HEK293 (cell line): ENCODE measurements at regions not wholly inside any gene's neighbourhood (a gene's known extent, or its start where the extent isn't known, plus 50 kb on each side); places are given as distances from the start of the nearest gene placed in this dataset.

Source experiments
- CTCF ChIA-PET: fragments of 350-600 bp; formaldehyde crosslinking; extraction: SDS; loops from one replicate; lab custom pipeline; 2021; ENCODE audit warnings: antibody characterized with exemption; lab: Yijun Ruan, JAX
- POLR2A ChIA-PET: fragments of 300-600 bp; formaldehyde crosslinking; extraction: SDS; loops from one replicate; lab custom pipeline; 2020; ENCODE audit warnings: antibody characterized with exemption, inconsistent platforms; lab: Yijun Ruan, JAX
- H3K27ac ChIP-seq: fragments of 200-500 bp; sonication (Bioruptor generic); 2 replicates; pipeline ENCODE4 v1.5.1; 2014; ENCODE audit warnings: low read depth, low read length, control low read depth, inconsistent platforms; ENCODE audit errors: extremely low read depth
- H3K36me3 ChIP-seq, 2 experiments: fragments of 200-500 bp in 1 of 2; sonication (Bioruptor generic) in 1 of 2; 1 replicate in 1 of 2; 2 replicates in 1 of 2; pipeline ENCODE4 v1.5.1; 2014 to 2017; ENCODE audit warnings: inconsistent platforms in 2 of 2, low read length in 2 of 2; ENCODE audit not compliant: control insufficient read depth in 2 of 2, insufficient read depth in 1 of 2
- H3K4me1 ChIP-seq: fragments of 200-500 bp; sonication (Bioruptor generic); 2 replicates; pipeline ENCODE4 v1.5.1; 2014; ENCODE audit warnings: mild to moderate bottlenecking, low read length, inconsistent platforms; ENCODE audit not compliant: control insufficient read depth, insufficient read depth
- H3K4me3 ChIP-seq: 2 replicates; pipeline ENCODE4 v1.5.1; 2011; ENCODE audit warnings: low read depth, mild to moderate bottlenecking, control low read depth, low read length, moderate library complexity
- H3K9me3 ChIP-seq: fragments of 200-500 bp; sonication (Bioruptor generic); 2 replicates; pipeline ENCODE4 v1.5.1; 2014; ENCODE audit warnings: low read depth, low read length, inconsistent platforms; ENCODE audit not compliant: control insufficient read depth, insufficient read depth
- EGR2 ChIP-seq: fragments of 450-650 bp; formaldehyde crosslinking; IDR thresholded peaks from 2 replicates; pipeline ENCODE4 v1.5.1; 2016; ENCODE audit warnings: low read depth, missing biosample characterization, missing genetic modification characterization
- MEIS1 ChIP-seq: sonication (generic); formaldehyde crosslinking; IDR thresholded peaks from 2 replicates; pipeline ENCODE4 v1.8.1; 2022; ENCODE audit warnings: missing genetic modification reagents, mild to moderate bottlenecking, borderline replicate concordance
- RBAK ChIP-seq: fragments of 450-650 bp; formaldehyde crosslinking; IDR thresholded peaks from 2 replicates; pipeline ENCODE4 v1.5.1; 2016; ENCODE audit warnings: missing biosample characterization, missing genetic modification characterization
- REPIN1 ChIP-seq: fragments of 450-650 bp; formaldehyde crosslinking; IDR thresholded peaks from 2 replicates; pipeline ENCODE4 v1.5.1; 2017; ENCODE audit warnings: missing biosample characterization, missing genetic modification characterization, low read depth
- SP2 ChIP-seq: fragments of 450-650 bp; formaldehyde crosslinking; IDR thresholded peaks from 2 replicates; pipeline ENCODE4 v1.5.1; 2016; ENCODE audit warnings: missing biosample characterization, missing genetic modification characterization
- YY2 ChIP-seq: fragments of 450-650 bp; formaldehyde crosslinking; IDR thresholded peaks from 2 replicates; pipeline ENCODE4 v1.5.1; 2016; ENCODE audit warnings: missing biosample characterization, missing genetic modification characterization
- ZBTB1 ChIP-seq: fragments of 450-650 bp; formaldehyde crosslinking; IDR thresholded peaks from 2 replicates; pipeline ENCODE4 v1.5.1; 2016; ENCODE audit warnings: missing biosample characterization, missing genetic modification characterization
- ZFHX2 ChIP-seq: fragments of 450-650 bp; formaldehyde crosslinking; conservative IDR thresholded peaks from 2 replicates; pipeline ENCODE4 v1.5.1; 2016; ENCODE audit warnings: missing biosample characterization, missing genetic modification characterization
- ZNF114 ChIP-seq: fragments of 450-650 bp; formaldehyde crosslinking; IDR thresholded peaks from 2 replicates; pipeline ENCODE4 v1.5.0; 2017; ENCODE audit warnings: missing biosample characterization, missing genetic modification characterization
- ZNF2 ChIP-seq: fragments of 450-650 bp; formaldehyde crosslinking; IDR thresholded peaks from 2 replicates; pipeline ENCODE4 v1.5.1; 2016; ENCODE audit warnings: missing biosample characterization, missing genetic modification characterization
- ZNF510 ChIP-seq: fragments of 450-650 bp; formaldehyde crosslinking; IDR thresholded peaks from 2 replicates; pipeline ENCODE4 v1.5.1; 2018; ENCODE audit warnings: mild to moderate bottlenecking, missing genetic modification characterization, missing biosample characterization; ENCODE audit not compliant: insufficient replicate concordance
- ZNF654 ChIP-seq: fragments of 450-650 bp; formaldehyde crosslinking; IDR thresholded peaks from 2 replicates; pipeline ENCODE4 v1.5.1; 2016; ENCODE audit warnings: low read depth, missing biosample characterization, missing genetic modification characterization
- TF ChIP-seq, protein P1 (sequence below): fragments of 450-650 bp; formaldehyde crosslinking; IDR thresholded peaks from 2 replicates; pipeline ENCODE4 v1.5.1; 2017; ENCODE audit warnings: missing biosample characterization, missing genetic modification characterization
- TF ChIP-seq, protein P2 (sequence below): fragments of 450-650 bp; formaldehyde crosslinking; IDR thresholded peaks from 2 replicates; pipeline ENCODE4 v1.5.1; 2017; ENCODE audit warnings: missing biosample characterization, missing genetic modification characterization
- TF ChIP-seq, protein P3 (sequence below): fragments of 450-650 bp; formaldehyde crosslinking; IDR thresholded peaks from 2 replicates; pipeline ENCODE4 v1.5.1; 2016; ENCODE audit warnings: missing biosample characterization, missing genetic modification characterization
- TF ChIP-seq, protein P4 (sequence below): fragments of 450-650 bp; formaldehyde crosslinking; IDR thresholded peaks from 2 replicates; pipeline ENCODE4 v1.5.1; 2016; ENCODE audit warnings: missing biosample characterization, missing genetic modification characterization
- TF ChIP-seq, protein P5 (sequence below): fragments of 450-650 bp; formaldehyde crosslinking; conservative IDR thresholded peaks from 2 replicates; pipeline ENCODE4 v1.5.1; 2016; ENCODE audit warnings: low read depth, missing biosample characterization, missing genetic modification characterization
- TF ChIP-seq, protein P6 (sequence below): fragments of 450-650 bp; formaldehyde crosslinking; IDR thresholded peaks from 2 replicates; pipeline ENCODE4 v1.5.1; 2016; ENCODE audit warnings: missing biosample characterization, missing genetic modification characterization

DNA sequence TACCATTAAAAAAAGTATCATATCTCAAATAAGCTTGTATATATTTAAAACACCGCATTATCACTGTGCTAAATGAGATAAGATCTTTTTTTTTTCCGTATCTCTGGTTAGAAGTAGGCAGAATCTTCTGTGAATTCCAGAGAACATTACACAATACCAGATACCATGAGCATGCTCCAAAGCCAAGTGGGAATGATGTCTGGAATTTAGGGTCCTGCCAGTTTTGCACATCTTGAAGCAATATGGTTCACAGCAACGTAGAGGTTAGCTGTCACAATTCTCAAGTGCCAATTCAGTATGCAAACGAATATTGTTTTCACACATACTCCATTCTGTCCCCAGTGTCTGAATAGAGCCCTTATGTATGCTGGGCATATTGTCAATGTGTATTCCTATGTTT lies 127.5 kb upstream of the NEIL3 start:
- TF ChIP-seq, protein P1, sequence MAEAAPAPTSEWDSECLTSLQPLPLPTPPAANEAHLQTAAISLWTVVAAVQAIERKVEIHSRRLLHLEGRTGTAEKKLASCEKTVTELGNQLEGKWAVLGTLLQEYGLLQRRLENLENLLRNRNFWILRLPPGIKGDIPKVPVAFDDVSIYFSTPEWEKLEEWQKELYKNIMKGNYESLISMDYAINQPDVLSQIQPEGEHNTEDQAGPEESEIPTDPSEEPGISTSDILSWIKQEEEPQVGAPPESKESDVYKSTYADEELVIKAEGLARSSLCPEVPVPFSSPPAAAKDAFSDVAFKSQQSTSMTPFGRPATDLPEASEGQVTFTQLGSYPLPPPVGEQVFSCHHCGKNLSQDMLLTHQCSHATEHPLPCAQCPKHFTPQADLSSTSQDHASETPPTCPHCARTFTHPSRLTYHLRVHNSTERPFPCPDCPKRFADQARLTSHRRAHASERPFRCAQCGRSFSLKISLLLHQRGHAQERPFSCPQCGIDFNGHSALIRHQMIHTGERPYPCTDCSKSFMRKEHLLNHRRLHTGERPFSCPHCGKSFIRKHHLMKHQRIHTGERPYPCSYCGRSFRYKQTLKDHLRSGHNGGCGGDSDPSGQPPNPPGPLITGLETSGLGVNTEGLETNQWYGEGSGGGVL (tag by site-specific recombination) = no peak
- TF ChIP-seq ZNF2 (tag by site-specific recombination) = no peak
- TF ChIP-seq MEIS1 (CRISPR knock-in tag) = no peak
- TF ChIP-seq REPIN1 = no peak
- TF ChIP-seq, protein P2, sequence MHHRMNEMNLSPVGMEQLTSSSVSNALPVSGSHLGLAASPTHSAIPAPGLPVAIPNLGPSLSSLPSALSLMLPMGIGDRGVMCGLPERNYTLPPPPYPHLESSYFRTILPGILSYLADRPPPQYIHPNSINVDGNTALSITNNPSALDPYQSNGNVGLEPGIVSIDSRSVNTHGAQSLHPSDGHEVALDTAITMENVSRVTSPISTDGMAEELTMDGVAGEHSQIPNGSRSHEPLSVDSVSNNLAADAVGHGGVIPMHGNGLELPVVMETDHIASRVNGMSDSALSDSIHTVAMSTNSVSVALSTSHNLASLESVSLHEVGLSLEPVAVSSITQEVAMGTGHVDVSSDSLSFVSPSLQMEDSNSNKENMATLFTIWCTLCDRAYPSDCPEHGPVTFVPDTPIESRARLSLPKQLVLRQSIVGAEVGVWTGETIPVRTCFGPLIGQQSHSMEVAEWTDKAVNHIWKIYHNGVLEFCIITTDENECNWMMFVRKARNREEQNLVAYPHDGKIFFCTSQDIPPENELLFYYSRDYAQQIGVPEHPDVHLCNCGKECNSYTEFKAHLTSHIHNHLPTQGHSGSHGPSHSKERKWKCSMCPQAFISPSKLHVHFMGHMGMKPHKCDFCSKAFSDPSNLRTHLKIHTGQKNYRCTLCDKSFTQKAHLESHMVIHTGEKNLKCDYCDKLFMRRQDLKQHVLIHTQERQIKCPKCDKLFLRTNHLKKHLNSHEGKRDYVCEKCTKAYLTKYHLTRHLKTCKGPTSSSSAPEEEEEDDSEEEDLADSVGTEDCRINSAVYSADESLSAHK (tag by site-specific recombination) = no peak
- TF ChIP-seq ZNF114 (tag by site-specific recombination) = no peak
- TF ChIP-seq ZFHX2 (tag by site-specific recombination) = no peak
- TF ChIP-seq, protein P3, sequence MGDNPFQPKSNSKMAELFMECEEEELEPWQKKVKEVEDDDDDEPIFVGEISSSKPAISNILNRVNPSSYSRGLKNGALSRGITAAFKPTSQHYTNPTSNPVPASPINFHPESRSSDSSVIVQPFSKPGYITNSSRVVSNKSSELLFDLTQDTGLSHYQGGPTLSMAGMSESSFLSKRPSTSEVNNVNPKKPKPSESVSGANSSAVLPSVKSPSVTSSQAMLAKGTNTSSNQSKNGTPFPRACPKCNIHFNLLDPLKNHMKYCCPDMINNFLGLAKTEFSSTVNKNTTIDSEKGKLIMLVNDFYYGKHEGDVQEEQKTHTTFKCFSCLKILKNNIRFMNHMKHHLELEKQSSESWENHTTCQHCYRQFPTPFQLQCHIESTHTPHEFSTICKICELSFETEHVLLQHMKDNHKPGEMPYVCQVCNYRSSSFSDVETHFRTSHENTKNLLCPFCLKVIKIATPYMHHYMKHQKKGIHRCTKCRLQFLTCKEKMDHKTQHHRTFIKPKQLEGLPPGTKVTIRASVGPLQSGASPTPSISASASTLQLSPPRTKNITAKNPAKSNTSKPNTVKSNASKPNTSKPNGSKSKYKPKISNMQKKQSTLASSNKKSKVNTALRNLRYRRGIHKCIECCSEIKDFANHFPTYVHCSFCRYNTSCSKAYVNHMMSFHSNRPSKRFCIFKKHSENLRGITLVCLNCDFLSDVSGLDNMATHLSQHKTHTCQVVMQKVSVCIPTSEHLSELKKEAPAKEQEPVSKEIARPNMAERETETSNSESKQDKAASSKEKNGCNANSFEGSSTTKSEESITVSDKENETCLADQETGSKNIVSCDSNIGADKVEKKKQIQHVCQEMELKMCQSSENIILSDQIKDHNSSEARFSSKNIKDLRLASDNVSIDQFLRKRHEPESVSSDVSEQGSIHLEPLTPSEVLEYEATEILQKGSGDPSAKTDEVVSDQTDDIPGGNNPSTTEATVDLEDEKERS (tag by site-specific recombination) = no peak
- TF ChIP-seq EGR2 (tag by site-specific recombination) = no peak
- no peak for TF ChIP-seq ZBTB1 (tag by site-specific recombination)
- no peak for TF ChIP-seq ZNF510 (tag by site-specific recombination)
- TF ChIP-seq, protein P4, sequence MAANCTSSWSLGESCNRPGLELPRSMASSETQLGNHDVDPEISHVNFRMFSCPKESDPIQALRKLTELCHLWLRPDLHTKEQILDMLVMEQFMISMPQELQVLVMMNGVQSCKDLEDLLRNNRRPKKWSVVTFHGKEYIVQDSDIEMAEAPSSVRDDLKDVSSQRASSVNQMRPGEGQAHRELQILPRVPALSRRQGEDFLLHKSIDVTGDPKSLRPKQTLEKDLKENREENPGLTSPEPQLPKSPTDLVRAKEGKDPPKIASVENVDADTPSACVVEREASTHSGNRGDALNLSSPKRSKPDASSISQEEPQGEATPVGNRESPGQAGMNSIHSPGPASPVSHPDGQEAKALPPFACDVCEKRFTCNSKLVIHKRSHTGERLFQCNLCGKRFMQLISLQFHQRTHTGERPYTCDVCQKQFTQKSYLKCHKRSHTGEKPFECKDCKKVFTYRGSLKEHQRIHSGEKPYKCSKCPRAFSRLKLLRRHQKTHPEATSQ (tag by site-specific recombination) = no peak
- no peak for TF ChIP-seq RBAK (tag by site-specific recombination)
- TF ChIP-seq, protein P5, sequence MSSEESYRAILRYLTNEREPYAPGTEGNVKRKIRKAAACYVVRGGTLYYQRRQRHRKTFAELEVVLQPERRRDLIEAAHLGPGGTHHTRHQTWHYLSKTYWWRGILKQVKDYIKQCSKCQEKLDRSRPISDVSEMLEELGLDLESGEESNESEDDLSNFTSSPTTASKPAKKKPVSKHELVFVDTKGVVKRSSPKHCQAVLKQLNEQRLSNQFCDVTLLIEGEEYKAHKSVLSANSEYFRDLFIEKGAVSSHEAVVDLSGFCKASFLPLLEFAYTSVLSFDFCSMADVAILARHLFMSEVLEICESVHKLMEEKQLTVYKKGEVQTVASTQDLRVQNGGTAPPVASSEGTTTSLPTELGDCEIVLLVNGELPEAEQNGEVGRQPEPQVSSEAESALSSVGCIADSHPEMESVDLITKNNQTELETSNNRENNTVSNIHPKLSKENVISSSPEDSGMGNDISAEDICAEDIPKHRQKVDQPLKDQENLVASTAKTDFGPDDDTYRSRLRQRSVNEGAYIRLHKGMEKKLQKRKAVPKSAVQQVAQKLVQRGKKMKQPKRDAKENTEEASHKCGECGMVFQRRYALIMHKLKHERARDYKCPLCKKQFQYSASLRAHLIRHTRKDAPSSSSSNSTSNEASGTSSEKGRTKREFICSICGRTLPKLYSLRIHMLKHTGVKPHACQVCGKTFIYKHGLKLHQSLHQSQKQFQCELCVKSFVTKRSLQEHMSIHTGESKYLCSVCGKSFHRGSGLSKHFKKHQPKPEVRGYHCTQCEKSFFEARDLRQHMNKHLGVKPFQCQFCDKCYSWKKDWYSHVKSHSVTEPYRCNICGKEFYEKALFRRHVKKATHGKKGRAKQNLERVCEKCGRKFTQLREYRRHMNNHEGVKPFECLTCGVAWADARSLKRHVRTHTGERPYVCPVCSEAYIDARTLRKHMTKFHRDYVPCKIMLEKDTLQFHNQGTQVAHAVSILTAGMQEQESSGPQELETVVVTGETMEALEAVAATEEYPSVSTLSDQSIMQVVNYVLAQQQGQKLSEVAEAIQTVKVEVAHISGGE (tag by site-specific recombination) = no peak
- TF ChIP-seq, protein P6, sequence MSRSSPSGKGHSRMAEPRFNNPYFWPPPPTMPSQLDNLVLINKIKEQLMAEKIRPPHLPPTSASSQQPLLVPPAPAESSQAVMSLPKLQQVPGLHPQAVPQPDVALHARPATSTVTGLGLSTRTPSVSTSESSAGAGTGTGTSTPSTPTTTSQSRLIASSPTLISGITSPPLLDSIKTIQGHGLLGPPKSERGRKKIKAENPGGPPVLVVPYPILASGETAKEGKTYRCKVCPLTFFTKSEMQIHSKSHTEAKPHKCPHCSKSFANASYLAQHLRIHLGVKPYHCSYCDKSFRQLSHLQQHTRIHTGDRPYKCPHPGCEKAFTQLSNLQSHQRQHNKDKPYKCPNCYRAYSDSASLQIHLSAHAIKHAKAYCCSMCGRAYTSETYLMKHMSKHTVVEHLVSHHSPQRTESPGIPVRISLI (tag by site-specific recombination) = no peak
- no peak for TF ChIP-seq SP2 (tag by site-specific recombination)
- TF ChIP-seq YY2 = no peak
- no peak for TF ChIP-seq ZNF654 (tag by site-specific recombination)
- H3K4me1 ChIP-seq = no peaks in the 10 kb centered on the region
- ChIA-PET POLR2A (no interaction called here), CTCF (no interaction called here)
- H3K36me3 ChIP-seq = no peaks in the 10 kb centered on the region
- no peak overlapping the region for H3K27ac ChIP-seq
- no peaks in the 10 kb centered on the region for H3K9me3 ChIP-seq
- no peak overlapping the region for H3K4me3 ChIP-seq
